HEK293 (cell line): ENCODE measurements at regions not wholly inside any gene's neighbourhood (a gene's known extent, or its start where the extent isn't known, plus 50 kb on each side); places are given as distances from the start of the nearest gene placed in this dataset.

Experiments used
- CTCF ChIA-PET: fragments of 350-600 bp; formaldehyde crosslinking; extraction: SDS; loops from one replicate; lab custom pipeline; 2021; ENCODE audit warnings: antibody characterized with exemption; lab: Yijun Ruan, JAX
- POLR2A ChIA-PET: fragments of 300-600 bp; formaldehyde crosslinking; extraction: SDS; loops from one replicate; lab custom pipeline; 2020; ENCODE audit warnings: antibody characterized with exemption, inconsistent platforms; lab: Yijun Ruan, JAX
- H3K27ac ChIP-seq: fragments of 200-500 bp; sonication (Bioruptor generic); 2 replicates; pipeline ENCODE4 v1.5.1; 2014; ENCODE audit warnings: low read depth, low read length, control low read depth, inconsistent platforms; ENCODE audit errors: extremely low read depth
- H3K36me3 ChIP-seq, 2 experiments: fragments of 200-500 bp in 1 of 2; sonication (Bioruptor generic) in 1 of 2; 1 replicate in 1 of 2; 2 replicates in 1 of 2; pipeline ENCODE4 v1.5.1; 2014 to 2017; ENCODE audit warnings: inconsistent platforms in 2 of 2, low read length in 2 of 2; ENCODE audit not compliant: control insufficient read depth in 2 of 2, insufficient read depth in 1 of 2
- H3K4me1 ChIP-seq: fragments of 200-500 bp; sonication (Bioruptor generic); 2 replicates; pipeline ENCODE4 v1.5.1; 2014; ENCODE audit warnings: mild to moderate bottlenecking, low read length, inconsistent platforms; ENCODE audit not compliant: control insufficient read depth, insufficient read depth
- H3K4me3 ChIP-seq: 2 replicates; pipeline ENCODE4 v1.5.1; 2011; ENCODE audit warnings: low read depth, mild to moderate bottlenecking, control low read depth, low read length, moderate library complexity
- H3K9me3 ChIP-seq: fragments of 200-500 bp; sonication (Bioruptor generic); 2 replicates; pipeline ENCODE4 v1.5.1; 2014; ENCODE audit warnings: low read depth, low read length, inconsistent platforms; ENCODE audit not compliant: control insufficient read depth, insufficient read depth
- ATF2 ChIP-seq: fragments of 450-650 bp; formaldehyde crosslinking; IDR thresholded peaks from 2 replicates; pipeline ENCODE4 v1.5.1; 2016; ENCODE audit warnings: missing biosample characterization, missing genetic modification characterization, low read depth
- GLIS1 ChIP-seq: fragments of 450-650 bp; formaldehyde crosslinking; IDR thresholded peaks from 2 replicates; pipeline ENCODE4 v1.5.1; 2016; ENCODE audit warnings: missing biosample characterization, missing genetic modification characterization
- HOXA7 ChIP-seq: sonication (generic); formaldehyde crosslinking; IDR thresholded peaks from 2 replicates; pipeline ENCODE4 v1.8.1; 2022; ENCODE audit warnings: missing genetic modification reagents, borderline replicate concordance
- KLF9 ChIP-seq: fragments of 450-650 bp; formaldehyde crosslinking; IDR thresholded peaks from 2 replicates; pipeline ENCODE4 v1.5.1; 2016; ENCODE audit warnings: missing biosample characterization, missing genetic modification characterization, low read depth
- PRDM10 ChIP-seq: fragments of 450-650 bp; formaldehyde crosslinking; IDR thresholded peaks from 2 replicates; pipeline ENCODE4 v1.5.1; 2016; ENCODE audit warnings: missing biosample characterization, missing genetic modification characterization
- PRDM6 ChIP-seq: fragments of 450-650 bp; formaldehyde crosslinking; IDR thresholded peaks from 2 replicates; pipeline ENCODE4 v1.5.1; 2017; ENCODE audit warnings: missing biosample characterization, missing genetic modification characterization
- ZEB2 ChIP-seq: fragments of 450-650 bp; formaldehyde crosslinking; IDR thresholded peaks from 2 replicates; pipeline ENCODE4 v1.5.1; 2016; ENCODE audit warnings: missing biosample characterization, missing genetic modification characterization
- ZFP3 ChIP-seq: fragments of 450-650 bp; formaldehyde crosslinking; IDR thresholded peaks from 2 replicates; pipeline ENCODE4 v1.5.1; 2016; ENCODE audit warnings: low read depth, missing biosample characterization, missing genetic modification characterization
- ZFP41 ChIP-seq: fragments of 450-650 bp; formaldehyde crosslinking; IDR thresholded peaks from 2 replicates; pipeline ENCODE4 v1.5.1; 2016; ENCODE audit warnings: missing biosample characterization, missing genetic modification characterization, borderline replicate concordance
- ZNF10 ChIP-seq: fragments of 450-650 bp; formaldehyde crosslinking; IDR thresholded peaks from 2 replicates; pipeline ENCODE4 v1.5.1; 2017; ENCODE audit warnings: missing biosample characterization, missing genetic modification characterization
- ZNF114 ChIP-seq: fragments of 450-650 bp; formaldehyde crosslinking; IDR thresholded peaks from 2 replicates; pipeline ENCODE4 v1.5.0; 2017; ENCODE audit warnings: missing biosample characterization, missing genetic modification characterization
- ZNF132 ChIP-seq: fragments of 450-650 bp; formaldehyde crosslinking; IDR thresholded peaks from 2 replicates; pipeline ENCODE4 v1.5.1; 2017; ENCODE audit warnings: missing biosample characterization, missing genetic modification characterization, borderline replicate concordance
- ZNF174 ChIP-seq: fragments of 450-650 bp; formaldehyde crosslinking; IDR thresholded peaks from 2 replicates; pipeline ENCODE4 v1.5.0; 2017; ENCODE audit warnings: missing biosample characterization, mild to moderate bottlenecking, missing genetic modification characterization
- ZNF175 ChIP-seq: fragments of 450-650 bp; formaldehyde crosslinking; IDR thresholded peaks from 2 replicates; pipeline ENCODE4 v1.5.1; 2016; ENCODE audit warnings: missing biosample characterization, missing genetic modification characterization
- ZNF280C ChIP-seq: fragments of 450-650 bp; formaldehyde crosslinking; IDR thresholded peaks from 2 replicates; pipeline ENCODE4 v1.5.1; 2016; ENCODE audit warnings: missing biosample characterization, missing genetic modification characterization
- ZNF354C ChIP-seq: fragments of 450-650 bp; formaldehyde crosslinking; IDR thresholded peaks from 2 replicates; pipeline ENCODE4 v1.5.1; 2016; ENCODE audit warnings: missing biosample characterization, missing genetic modification characterization, low read depth, borderline replicate concordance
- ZNF426 ChIP-seq: fragments of 450-650 bp; formaldehyde crosslinking; IDR thresholded peaks from 2 replicates; pipeline ENCODE4 v1.5.1; 2017; ENCODE audit warnings: missing biosample characterization, missing genetic modification characterization, mild to moderate bottlenecking, inconsistent platforms, moderate library complexity
- ZNF473 ChIP-seq: fragments of 450-650 bp; formaldehyde crosslinking; IDR thresholded peaks from 2 replicates; pipeline ENCODE4 v1.5.1; 2017; ENCODE audit warnings: missing biosample characterization, missing genetic modification characterization
- ZNF488 ChIP-seq: fragments of 450-650 bp; formaldehyde crosslinking; IDR thresholded peaks from 2 replicates; pipeline ENCODE4 v1.5.1; 2016; ENCODE audit warnings: missing biosample characterization, missing genetic modification characterization
- ZNF645 ChIP-seq: fragments of 450-650 bp; formaldehyde crosslinking; IDR thresholded peaks from 2 replicates; pipeline ENCODE4; 2016; ENCODE audit warnings: missing biosample characterization, missing genetic modification characterization
- ZNF670 ChIP-seq: fragments of 450-650 bp; formaldehyde crosslinking; IDR thresholded peaks from 2 replicates; pipeline ENCODE4 v1.5.1; 2016; ENCODE audit warnings: missing biosample characterization, missing genetic modification characterization, low read depth
- ZNF837 ChIP-seq: fragments of 450-650 bp; formaldehyde crosslinking; IDR thresholded peaks from 2 replicates; pipeline ENCODE4 v1.5.1; 2016; ENCODE audit warnings: missing biosample characterization, missing genetic modification characterization
- ZSCAN16 ChIP-seq: fragments of 450-650 bp; formaldehyde crosslinking; IDR thresholded peaks from 2 replicates; pipeline ENCODE4 v1.5.1; 2016; ENCODE audit warnings: missing biosample characterization, missing genetic modification characterization
- ZSCAN23 ChIP-seq: fragments of 450-650 bp; formaldehyde crosslinking; IDR thresholded peaks from 2 replicates; pipeline ENCODE4 v1.5.1; 2016; ENCODE audit warnings: missing biosample characterization, missing genetic modification characterization
- ZSCAN5A ChIP-seq: fragments of 450-650 bp; formaldehyde crosslinking; IDR thresholded peaks from 2 replicates; pipeline ENCODE4 v1.5.1; 2016; ENCODE audit warnings: missing biosample characterization, missing genetic modification characterization

GRCh38 chr3:23648996-23649395 is 156.8 kb upstream of the UBE2E1 start (continued):
- 0 out of 2 replicates have a peak, but pooled peaks have one; percentile 10 for TF ChIP-seq PRDM6 (tag by site-specific recombination)
- TF ChIP-seq ZNF280C (tag by site-specific recombination) = no peak
- no peak for TF ChIP-seq ZNF473
- no peak for TF ChIP-seq ZSCAN23
- TF ChIP-seq ZNF174 = no peak
- peak; percentile 65 for TF ChIP-seq ATF2 (tag by site-specific recombination)

GRCh38 chr3:23649448-23649847 is 156.3 kb upstream of the UBE2E1 start:
- ChIA-PET CTCF (interaction anchor here (0.9 to 1.4 kb wide), 3 partner anchors 10 to 112 kb away, joined by 3 to 4 read pairs (median 4); no protein-coding TSS in a partner anchor), POLR2A (interaction anchor here (0.8 kb wide), 1 partner anchor 267 kb away, joined by 3 read pairs; the partner anchor contains the start of genes NKIRAS1 and RPL15)
- no peaks in the 10 kb centered on the region for H3K9me3 ChIP-seq
- H3K4me3 ChIP-seq = no peak overlapping the region
- no peak overlapping the region for H3K27ac ChIP-seq
- peaks cover 6% of the 10 kb centered on the region for H3K4me1 ChIP-seq
- H3K36me3 ChIP-seq = no peaks in the 10 kb centered on the region
- TF ChIP-seq ZFP3 (tag by site-specific recombination) = no peak
- TF ChIP-seq ZNF837 (tag by site-specific recombination) = no peak
- no peak for TF ChIP-seq KLF9 (tag by site-specific recombination)
- no peak for TF ChIP-seq ZNF354C (tag by site-specific recombination)
- no peak for TF ChIP-seq ZNF426 (tag by site-specific recombination)
- TF ChIP-seq ZSCAN16 = no peak
- TF ChIP-seq ZNF473 = no peak
- TF ChIP-seq ZNF132 (tag by site-specific recombination) = no peak
- no peak for TF ChIP-seq ZNF488
- TF ChIP-seq ZSCAN5A (tag by site-specific recombination) = no peak
- TF ChIP-seq ZNF114 = no peak
- TF ChIP-seq ZNF645 (tag by site-specific recombination) = no peak
- no peak for TF ChIP-seq HOXA7 (CRISPR knock-in tag)
- TF ChIP-seq ZNF670 (tag by site-specific recombination) = no peak
- no peak for TF ChIP-seq ZNF10 (tag by site-specific recombination)
- TF ChIP-seq ZNF175 (tag by site-specific recombination) = no peak
- no peak for TF ChIP-seq ZFP41 (tag by site-specific recombination)
- TF ChIP-seq PRDM10 (tag by site-specific recombination) = peak; percentile 84
- TF ChIP-seq GLIS1 (tag by site-specific recombination) = peak; percentile 64
- TF ChIP-seq ZEB2 = no peak
